AG04449 (cell line): ENCODE measurements at regions not wholly inside any gene's neighbourhood (a gene's known extent, or its start where the extent isn't known, plus 50 kb on each side); places are given as distances from the start of the nearest gene placed in this dataset.

Experiments used
- CTCF ChIA-PET: fragments of 350-600 bp; formaldehyde crosslinking; extraction: SDS; loops from one replicate; lab custom pipeline; 2021; ENCODE audit warnings: antibody characterized with exemption; lab: Yijun Ruan, JAX
- POLR2A ChIA-PET: fragments of 400-600, 350-600 bp; formaldehyde crosslinking; extraction: SDS; loops from one replicate; lab custom pipeline; 2020; ENCODE audit warnings: antibody characterized with exemption, inconsistent platforms; lab: Yijun Ruan, JAX
- DNase-seq: peaks from one replicate; pipeline ENCODE4 v3.0.0-alpha.2; 2010; ENCODE audit warnings: low read depth, low spot score
- H3K4me3 ChIP-seq: 2 replicates; pipeline ENCODE4 v1.5.1; 2011; ENCODE audit warnings: low read depth, mild to moderate bottlenecking, control low read depth, low read length
- CTCF ChIP-seq: IDR thresholded peaks from one replicate; pipeline ENCODE4 v1.5.1; 2011; ENCODE audit warnings: mild to moderate bottlenecking, moderate library complexity, low read length, control low read depth, inconsistent platforms; ENCODE audit not compliant: insufficient read depth; ENCODE audit errors: missing control alignments

GRCh38 chr2:215727507-215728503 lies 285.5 kb downstream of the MREG start:
- TF ChIP-seq CTCF = no peak
- CTCF ChIA-PET = interaction anchor here (0.7 to 1.7 kb wide), 3 partner anchors 22 to 268 kb away, joined by 3 to 5 read pairs (median 5); no protein-coding TSS in a partner anchor
- no peak for DNase-seq
- POLR2A ChIA-PET = interaction anchor here (0.9 to 1.1 kb wide), 2 partner anchors 16 to 303 kb away, joined by 3 read pairs; no protein-coding TSS in a partner anchor
- H3K4me3 ChIP-seq = no peak overlapping the region

GRCh38 chr2:215726070-215726469 lies 287.3 kb downstream of the MREG start:
- TF ChIP-seq CTCF = no peak
- H3K4me3 ChIP-seq = no peak overlapping the region
- ChIA-PET CTCF (interaction anchor here (1.7 kb wide), 1 partner anchor 266 kb away, joined by 5 read pairs; no protein-coding TSS in a partner anchor), POLR2A (interaction anchor here (0.5 to 0.8 kb wide), 2 partner anchors 58 to 289 kb away, joined by 3 read pairs; no protein-coding TSS in a partner anchor)
- no peak for DNase-seq

- ChIA-PET POLR2A (no interaction called here), CTCF (no interaction called here)
- DNase-seq = no peak
These were observed 288.3 kb upstream of the FN1 start for GRCh38 chr2:215724146-215724545.

GRCh38 chr2:215723631-215724011 lies 287.8 kb upstream of the FN1 start:
- CTCF ChIA-PET = no interaction called here
- POLR2A ChIA-PET = no interaction called here
- no peak for TF ChIP-seq CTCF

More at GRCh38 chr2:215724146-215724545, 288.3 kb upstream of the FN1 start:
- no peak for TF ChIP-seq CTCF
- no peak overlapping the region for H3K4me3 ChIP-seq

GRCh38 chr2:215722986-215723630 lies 287.2 kb upstream of the FN1 start:
- no peak for TF ChIP-seq CTCF
- POLR2A ChIA-PET = no interaction called here
- no peak overlapping the region for H3K4me3 ChIP-seq
- DNase-seq = no peak
- CTCF ChIA-PET = interaction anchor here (0.9 kb wide), 1 partner anchor 21 kb away, joined by 5 read pairs; no protein-coding TSS in a partner anchor

More at GRCh38 chr2:215723631-215724011, 287.8 kb upstream of the FN1 start:
- no peak for DNase-seq
- no peak overlapping the region for H3K4me3 ChIP-seq
